Prostate gland (tissue), 2 donors: ENCODE measurements at regions not wholly inside any gene's neighbourhood (a gene's known extent, or its start where the extent isn't known, plus 50 kb on each side); places are given as distances from the start of the nearest gene placed in this dataset.

Experiments used
- CTCF ChIP-seq, 4 experiments: fragments of 200-600 bp in 2 of 4; fragments of 450-650 bp in 2 of 4; sonication (generic) in 2 of 4; IDR thresholded peaks; 1 replicate in 3 of 4; 2 replicates in 1 of 4; pipeline ENCODE4 v1.5.1; 2016 to 2019; ENCODE audit warnings: antibody characterized with exemption in 4 of 4, mild to moderate bottlenecking in 2 of 4, moderate library complexity in 2 of 4
- POLR2AphosphoS5 ChIP-seq: sonication (generic); formaldehyde crosslinking; IDR thresholded peaks from one replicate; pipeline ENCODE4 v1.6.1; 2017; ENCODE audit warnings: antibody characterized with exemption

- TF ChIP-seq POLR2AphosphoS5 (no peak), CTCF (IDR thresholded peaks at IDR 0.05) (no peak)
These were observed 223.5 kb upstream of the BLID start for GRCh38 chr11:122339436-122340060.
